HK-2 (cell line): ENCODE measurements at regions not wholly inside any gene's neighbourhood (a gene's known extent, or its start where the extent isn't known, plus 50 kb on each side); places are given as distances from the start of the nearest gene placed in this dataset.

Experiments used
- DNase-seq: peaks from one replicate; pipeline ENCODE4 v3.0.0-alpha.2; 2018; ENCODE audit not compliant: unreplicated experiment

DNA sequence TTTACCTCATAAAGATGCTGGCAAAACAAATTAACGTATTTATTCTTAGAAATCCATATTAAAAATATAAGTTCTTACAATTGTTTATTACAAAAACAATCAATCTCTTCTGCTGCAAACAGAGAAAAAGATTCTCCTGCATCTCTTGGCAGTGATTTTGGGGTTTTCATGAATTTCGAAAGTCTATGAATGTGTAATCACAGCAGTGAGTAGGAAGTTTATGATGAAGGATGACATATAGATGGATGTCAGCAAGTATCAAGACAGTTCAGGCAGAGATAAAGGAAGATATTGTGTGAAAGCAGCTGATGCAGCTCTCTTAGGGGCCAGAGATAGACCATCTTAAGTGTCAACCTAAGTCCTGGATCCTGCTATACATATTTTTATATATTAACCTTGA, 196.9 kb upstream of the BANK1 start:
- DNase-seq: no peak

DNA sequence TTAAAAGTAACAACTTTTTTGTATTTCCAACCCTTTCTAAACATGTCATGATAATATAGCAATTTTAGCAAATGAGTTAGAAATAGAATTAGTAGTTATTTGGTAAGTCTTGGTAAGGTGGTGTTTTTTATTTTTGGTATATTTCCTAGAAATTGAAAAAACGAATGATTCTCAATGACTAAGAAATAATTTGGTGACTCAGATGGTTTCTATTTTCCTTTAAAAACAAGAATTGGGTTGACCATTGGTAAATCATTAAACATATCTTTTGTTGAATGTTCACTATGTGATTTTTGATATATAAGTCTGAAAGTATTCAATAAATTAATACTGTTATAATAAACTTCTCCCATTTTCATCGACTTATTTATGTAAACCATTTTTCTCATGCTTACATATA, 206.2 kb upstream of the BANK1 start:
- DNase-seq: no peak

DNA sequence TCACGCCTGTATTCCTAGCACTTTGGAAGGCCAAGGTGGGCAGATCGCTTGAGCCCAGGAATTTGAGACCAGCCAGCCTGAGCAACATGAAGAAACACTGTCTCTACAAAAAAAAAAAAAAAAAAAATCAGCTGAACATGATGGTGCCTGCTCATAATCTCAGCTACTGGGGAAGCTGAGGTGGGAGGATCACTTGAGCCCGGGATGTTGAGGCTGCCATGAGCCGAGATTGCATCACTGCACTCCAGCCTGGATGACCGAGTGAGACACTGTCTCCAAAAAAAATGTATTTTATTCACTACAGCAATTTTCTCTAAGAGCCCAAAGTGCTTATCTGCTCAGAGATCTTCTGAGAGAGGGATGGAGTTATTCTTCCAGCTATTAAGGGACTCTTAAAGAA, 215.8 kb upstream of the PPP3CA start:
- no peak for DNase-seq

DNA sequence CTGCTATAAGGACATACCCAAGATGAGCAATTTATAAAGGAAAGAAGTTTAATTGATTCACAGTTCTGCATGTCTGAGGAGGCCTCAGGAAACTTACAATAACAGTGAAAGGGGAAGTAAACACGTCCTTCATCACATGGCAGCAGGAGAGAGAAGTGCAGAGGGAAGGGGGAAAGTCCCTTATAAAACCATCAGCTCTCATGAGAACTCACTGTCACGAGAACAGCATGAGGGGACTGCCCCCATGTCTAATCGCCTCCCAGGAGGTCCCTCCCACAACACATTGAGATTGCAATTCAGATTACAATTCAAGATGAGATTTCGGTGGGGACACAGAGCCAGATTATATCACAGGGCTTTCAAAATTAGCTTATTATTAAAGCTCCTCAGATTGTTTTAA, 209.5 kb upstream of the PPP3CA start:
- DNase-seq: no peak

DNA sequence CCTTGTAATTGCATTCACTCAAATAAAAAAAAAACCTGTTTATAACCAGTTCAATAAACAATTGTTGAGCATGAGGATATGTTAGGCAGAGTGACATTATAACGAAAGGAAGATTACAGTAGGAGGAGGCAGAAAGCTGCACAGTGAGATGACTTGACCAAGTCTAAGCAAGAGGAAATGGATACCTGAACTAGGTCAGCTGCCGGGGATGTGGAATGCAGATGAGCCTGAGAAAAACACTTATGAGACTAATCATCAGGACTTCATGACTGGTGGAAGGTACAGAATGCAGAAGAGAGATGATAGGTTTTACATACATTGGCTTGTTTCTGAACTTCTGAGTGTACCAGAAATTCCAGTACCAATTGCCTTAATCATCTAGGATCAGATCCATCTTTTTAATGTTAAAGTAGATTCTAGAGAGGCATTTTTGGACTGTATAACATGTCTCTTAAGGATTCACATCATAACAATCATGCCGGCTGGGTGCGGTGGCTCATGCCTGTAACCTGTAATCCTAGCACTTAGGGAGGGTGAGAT, 208.1 kb upstream of the PPP3CA start:
- DNase-seq: no peak

DNA sequence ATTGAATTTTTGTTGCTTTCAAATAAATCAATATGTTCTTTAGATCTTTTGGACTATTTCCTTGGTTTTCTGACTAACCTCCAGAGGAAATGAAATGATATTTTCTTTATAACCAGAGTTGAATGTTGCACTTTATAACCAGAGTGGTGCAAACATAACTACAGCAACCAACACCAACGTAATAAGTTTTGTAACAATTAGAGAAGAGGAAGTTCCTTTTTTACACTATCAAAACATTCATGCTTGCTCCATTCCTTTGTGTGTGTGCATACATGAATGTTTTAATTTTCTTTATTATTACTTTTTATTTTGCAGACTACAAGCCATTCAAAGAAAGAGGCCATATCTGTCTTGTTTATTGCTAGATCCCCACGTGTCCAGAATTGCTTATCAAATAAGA, 193.0 kb upstream of the PPP3CA start:
- no peak for DNase-seq

DNA sequence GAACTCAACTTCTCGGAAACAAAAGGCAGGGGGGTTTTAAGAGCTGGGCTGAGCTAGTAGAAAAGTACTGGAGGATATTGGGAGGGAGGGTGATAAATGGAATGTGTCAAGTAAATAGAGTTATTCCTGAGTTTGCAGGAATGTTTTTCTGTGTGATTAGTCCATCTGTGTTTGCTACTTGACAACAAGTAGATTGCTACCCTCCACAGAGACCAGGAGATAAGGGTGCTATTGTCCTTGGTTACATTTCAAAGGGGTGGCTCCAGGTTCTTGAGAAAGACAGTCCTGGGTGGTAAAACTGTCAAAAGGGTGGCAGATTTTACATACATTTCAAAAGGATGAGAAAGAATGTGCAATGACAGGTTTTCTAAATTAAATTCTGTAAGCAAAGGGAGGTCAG, 181.2 kb upstream of the PPP3CA start:
- DNase-seq: no peak

DNA sequence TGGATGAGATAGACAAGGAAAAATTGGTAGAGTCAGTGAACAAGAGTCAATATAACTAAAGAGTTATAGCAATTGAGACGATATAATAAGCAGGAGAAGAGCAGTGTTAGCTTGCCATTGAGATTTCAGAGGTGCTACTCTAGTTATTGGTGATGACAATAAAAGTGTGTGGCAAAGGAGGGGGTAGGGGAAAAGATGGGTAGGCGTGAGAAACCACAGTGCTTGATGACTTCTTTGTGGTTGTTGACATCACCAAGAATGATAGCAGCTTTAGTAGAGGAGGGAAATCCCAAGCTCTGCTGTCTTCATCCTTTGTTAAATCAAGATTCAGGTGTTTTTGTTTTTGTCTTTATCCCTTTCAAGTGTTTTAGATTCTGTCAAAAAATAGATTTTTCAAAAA, 179.9 kb upstream of the PPP3CA start:
- peak; percentile 2 for DNase-seq

DNA sequence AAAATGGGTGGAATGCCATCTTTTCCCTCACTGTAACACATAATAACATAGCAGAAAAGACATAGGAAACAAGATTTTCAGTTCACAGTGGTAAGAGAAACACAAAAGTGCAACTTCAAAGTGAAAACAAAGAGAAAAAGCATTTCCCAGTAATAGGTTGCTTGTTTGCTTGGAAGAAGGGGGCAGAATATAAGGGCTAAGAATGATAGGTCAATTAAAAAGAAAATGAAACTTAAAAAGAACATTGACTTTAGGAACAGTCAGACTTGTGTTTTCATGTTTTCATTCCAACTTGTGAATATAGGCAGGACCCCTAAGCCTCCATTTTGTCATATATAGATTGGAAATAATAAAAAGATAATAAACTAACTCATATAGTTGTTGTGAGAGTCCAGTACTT, 168.2 kb upstream of the PPP3CA start:
- no peak for DNase-seq

DNA sequence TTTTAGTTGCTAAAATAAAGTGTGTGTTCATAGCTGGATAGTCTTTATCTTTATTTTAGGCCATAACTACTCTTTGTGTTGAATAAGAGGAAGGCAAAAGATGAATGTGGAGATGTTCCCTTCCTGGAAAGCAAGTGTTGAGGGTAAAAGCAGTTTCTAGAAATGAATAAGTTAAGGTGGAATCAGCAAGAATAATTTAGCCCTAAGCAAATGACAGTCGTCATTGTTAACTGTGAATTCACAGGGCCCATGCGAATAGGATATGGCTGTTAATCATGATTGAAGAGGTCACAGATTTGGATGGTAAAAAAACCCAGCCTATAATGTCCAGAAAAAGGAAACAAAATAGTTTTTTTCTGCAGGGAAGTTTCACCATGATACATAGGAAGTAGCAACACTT, 167.8 kb upstream of the PPP3CA start:
- no peak for DNase-seq

DNA sequence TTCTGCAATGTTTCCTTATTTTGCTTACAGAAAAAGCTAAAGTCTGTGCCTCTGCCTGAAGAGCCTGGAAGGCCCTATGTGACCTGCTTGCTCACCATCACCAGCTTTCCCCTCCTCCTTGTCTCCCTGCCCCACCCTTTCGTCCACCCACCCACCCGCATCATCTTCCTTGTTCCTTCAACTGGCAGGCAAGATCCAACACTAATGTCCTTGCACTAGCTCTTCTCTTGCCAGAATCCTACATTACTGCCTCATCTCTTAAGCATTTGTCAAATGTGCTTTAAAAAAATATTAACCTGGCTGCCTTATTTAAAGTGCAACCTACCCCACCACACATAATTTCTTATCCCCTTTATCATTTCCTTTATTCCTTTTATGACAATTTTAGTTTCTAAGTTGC, 165.1 kb upstream of the PPP3CA start:
- DNase-seq: peak; percentile 8

DNA sequence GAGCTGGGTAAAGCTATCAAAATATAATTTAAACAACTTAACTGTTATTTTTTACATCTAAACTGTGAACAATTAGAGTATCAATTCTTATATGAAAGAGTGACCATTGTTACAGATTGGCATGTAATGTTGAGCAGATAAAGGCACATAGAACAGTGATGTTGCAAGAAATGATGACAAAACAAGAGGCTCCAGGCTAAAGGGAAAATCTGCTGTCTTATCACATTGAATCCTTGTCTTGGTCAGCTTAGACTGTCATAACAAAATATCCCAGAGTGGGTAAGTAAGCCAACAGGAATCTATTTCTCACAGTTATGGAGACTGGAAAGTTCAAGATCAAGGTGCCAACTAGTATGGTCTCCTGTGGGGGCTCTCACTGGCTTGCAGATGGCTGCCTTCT, 154.1 kb upstream of the PPP3CA start:
- DNase-seq: no peak

DNA sequence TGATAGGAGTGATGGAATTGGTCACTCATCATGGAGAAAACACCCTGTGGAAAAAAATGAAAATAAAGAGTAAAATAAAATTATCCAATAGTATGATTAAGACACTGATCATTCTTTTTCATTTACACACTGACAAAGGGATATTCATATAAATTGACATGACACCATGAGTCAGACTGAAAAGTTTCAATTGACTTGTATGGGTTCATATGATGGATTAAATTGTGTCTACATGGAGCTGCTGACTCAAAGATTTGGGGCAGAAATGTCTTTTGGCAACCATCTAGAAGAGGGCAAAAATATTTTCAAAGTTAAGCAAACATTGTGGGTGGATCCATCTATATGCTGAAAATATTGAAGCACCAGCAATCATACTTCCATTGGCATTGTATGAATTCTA, 153.4 kb upstream of the PPP3CA start:
- no peak for DNase-seq

DNA sequence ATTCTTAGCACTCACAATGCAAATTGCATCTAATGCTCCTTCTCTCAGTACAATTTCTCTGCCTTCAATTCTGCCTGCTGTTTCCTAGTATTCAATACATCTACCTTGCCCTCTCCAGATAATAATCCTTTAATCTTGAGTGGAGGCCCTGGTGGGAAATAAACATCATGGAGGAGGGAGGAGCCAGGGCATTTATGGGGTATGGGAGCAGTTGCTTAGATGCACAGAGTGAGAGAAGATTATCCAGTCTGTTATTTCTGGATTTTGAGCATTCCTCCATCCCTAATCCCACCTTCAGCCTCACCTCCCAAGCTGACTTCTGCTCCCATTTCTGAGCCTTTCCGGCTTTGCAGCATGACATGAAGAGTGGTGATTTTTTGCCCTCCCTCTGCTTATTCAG, 127.9 kb upstream of the PPP3CA start:
- no peak for DNase-seq

DNA sequence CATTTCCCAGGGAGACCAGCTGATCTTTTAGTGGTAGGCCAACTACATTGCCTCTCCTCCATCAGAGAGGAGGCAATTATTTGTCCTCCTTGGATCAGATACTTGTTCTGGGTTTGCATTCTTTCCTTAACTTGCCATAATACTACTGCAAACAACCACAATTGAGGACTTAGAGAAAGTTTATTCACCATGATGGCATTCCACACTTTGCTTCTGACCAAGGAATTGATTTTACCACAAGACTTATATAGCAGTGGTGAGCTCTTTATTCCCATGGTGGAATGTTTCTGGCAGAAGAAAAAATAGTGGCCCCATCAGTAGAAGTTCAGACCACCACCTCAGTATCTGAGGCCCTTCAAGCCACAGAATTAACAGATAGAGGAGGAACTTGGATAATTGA, 123.9 kb upstream of the PPP3CA start:
- no peak for DNase-seq

DNA sequence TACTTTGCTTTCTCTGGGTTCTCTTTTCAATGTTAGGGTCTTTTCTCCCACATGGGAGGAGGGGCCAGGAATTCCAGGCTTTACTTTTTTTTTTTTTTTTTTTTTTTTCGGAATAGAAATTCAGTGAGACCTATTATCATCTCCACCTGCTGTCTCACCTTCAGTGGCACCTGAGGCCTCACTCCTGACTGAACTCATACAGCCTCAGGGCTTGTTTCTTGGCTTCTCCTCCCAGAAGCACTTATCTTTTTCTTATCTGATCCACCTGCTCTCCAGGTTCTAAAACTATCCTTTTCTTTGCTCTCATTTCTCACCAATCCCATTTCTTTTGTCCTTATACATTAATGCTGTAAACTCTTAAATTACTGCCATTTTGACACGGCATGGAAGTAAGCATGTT, 117.3 kb upstream of the PPP3CA start:
- no peak for DNase-seq

DNA sequence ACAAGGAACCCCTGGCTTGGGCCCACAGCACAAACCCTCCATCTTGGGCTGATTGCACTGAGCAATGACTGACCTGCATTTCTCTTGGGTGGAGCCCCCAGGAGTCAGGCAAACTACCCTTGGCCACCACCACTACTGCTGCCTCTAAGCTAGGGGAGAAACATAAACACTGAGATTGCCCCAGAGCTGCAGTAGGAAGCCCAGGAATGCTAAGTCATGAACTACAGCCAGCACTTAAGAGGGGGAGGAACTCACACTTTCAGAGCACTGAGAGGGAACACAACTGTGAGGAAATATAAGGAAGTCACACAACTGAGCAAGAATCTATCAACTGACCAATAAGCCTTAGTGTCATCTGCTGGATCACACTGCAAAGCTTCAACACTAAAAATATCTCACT, 111.6 kb upstream of the PPP3CA start:
- no peak for DNase-seq

DNA sequence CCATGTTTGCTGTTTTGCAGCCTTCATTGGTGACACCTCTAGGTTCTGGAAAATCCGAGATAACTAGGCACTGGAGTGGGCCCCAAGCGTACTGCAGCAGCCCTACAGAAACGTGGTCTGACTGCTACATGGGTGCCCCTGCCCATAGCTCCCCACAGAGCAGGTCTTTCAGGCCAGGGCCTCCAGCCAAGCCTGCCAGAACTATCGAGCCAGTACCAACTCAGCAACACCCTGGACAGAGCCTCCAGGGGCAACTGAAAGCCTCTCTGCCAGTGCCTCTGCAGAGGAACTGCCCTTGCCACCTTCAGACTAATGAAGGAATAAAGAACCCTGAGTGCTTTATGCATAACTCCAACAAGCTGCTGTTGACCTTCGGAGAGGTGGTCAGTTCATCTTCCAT, 111.1 kb upstream of the PPP3CA start:
- DNase-seq: no peak

DNA sequence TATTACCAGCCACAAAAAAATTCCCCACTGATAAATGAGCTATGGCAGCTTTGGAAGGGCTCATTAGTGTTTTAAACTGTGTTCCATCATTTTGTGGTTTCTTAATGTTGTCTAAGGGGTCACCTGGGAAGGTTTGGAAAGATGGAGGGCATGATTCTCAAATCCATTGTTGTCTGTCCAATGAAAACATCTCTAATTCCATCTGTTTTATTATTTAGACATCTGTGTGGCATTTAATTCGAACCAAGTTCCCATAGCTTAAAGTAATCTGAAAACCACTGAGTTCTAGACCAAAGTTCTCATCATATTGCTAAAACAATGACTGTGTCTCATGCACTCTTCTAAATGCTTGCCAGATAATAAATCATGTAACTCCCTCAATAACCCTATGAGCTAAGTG, 103.8 kb upstream of the PPP3CA start:
- no peak for DNase-seq

DNA sequence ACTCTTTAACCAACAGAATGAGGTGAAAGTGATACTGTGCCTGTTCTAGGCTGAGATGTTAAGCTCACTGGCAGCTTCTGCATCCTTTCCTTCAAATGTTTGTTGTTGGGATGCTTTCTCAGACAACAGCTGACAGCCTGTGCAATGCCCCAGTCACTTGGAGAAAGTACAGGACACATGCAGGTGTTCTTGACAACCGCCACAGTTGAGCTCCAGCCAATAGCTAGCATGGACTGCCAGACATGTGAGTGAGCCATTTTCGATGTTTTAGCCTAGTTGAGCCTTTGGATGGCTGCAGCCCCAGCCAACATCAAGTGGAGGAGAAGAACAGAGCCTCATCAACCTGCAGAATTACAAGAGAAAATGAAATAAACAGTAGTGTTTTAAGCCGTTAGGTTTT, 94.1 kb upstream of the PPP3CA start:
- no peak for DNase-seq

DNA sequence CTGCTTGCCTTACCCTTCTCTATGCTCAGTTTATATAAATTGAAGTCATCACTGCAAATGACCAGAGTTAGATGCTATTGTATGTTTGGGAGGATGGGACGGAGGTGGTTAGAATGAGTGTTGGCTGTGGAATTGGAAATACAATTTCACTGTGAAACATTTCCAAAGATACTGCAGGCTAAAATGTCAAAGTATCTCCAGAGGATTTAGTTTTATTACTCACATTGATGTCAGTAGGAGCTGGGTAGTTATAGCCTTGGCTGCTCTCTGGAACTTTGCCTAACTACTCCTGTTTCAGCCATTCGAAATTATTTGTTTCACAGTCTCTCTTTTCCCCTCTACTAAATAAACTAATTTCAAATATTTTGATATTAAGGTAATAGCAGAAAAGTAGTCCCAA, 92.6 kb upstream of the PPP3CA start:
- no peak for DNase-seq

DNA sequence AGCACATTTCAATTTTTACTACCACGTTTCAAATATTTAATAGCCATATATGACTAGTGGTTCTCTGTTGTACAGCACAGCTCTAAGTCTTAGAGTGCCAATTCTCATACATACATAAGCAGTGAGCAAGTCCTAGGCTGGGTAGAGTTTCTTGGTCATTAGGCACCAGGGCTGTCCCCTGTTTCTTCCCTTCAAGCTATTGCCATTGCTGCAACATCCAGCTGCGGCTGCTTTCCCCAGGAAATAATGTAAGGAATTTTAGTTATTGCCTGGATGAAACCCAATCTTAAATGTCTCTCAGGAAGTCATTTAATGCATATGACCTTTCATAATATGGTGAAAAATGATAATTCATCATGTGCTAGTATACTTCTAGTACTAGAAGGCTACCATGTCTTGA, 74.1 kb upstream of the PPP3CA start:
- no peak for DNase-seq

DNA sequence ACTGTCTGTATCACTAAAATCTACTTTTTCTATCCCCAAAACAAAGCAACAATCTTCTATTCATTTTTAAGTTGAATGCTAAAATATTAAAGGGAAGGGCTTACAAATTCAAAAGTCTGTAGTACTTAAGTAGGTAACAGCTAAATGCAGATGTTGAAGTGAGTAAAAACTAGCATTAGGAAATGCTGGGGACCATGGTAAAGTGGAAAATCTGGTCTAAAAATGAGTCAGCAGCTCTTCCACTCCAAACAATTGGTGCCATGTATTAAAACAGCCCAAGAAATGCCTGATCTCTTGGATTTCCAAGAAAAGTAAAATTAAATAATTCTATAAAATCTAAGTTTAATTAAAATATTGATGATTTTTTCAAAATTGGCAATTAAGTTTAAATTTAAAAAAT, 73.3 kb upstream of the PPP3CA start:
- no peak for DNase-seq

DNA sequence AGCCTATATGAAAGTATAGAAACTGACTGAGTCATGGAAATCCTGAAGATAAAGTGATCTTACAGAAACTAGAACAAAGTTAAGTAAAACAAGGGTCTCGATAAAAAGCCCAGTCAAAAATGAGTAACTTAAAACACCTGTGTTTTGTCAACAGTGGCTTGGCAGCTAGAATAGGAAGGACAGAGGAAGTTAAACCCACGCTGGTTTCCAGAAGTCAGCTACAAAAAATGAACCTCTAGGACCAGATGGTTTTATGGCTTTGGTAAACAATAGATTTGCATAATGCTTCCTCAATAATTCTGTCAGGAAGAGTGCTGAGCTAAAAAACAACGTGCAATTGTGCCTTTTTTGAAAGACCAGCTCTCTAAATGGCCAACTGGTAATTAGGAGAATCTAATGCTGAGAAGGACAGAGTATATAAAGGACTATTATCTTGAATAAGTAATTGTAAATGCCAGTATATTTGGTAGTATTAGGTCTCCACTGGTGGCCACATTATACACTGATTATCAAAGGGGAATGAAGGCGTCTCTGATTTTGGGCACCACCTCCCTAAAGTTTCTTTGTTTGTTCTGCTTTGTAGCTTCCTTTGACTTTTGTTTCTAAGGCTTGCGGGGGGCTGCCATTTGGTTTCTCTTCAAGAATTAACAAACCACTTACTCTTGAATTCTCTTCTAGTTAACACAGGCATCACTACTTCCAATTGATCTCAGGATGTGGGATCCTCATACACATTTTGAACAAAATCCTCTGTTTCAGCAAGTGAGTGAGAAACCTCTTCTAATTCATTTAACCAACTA, 72.2 kb upstream of the PPP3CA start:
- DNase-seq: no peak
